PFSK-1 (cell line): ENCODE measurements at regions not wholly inside any gene's neighbourhood (a gene's known extent, or its start where the extent isn't known, plus 50 kb on each side); places are given as distances from the start of the nearest gene placed in this dataset.

ENCODE experiments used
- FOXP2 ChIP-seq: optimal IDR thresholded peaks from 2 replicates; pipeline ENCODE3; 2011; ENCODE audit warnings: borderline replicate concordance, control low read depth, inconsistent platforms; ENCODE audit not compliant: insufficient read depth; ENCODE audit errors: extremely low read length, extremely low read depth
- POLR2AphosphoS5 ChIP-seq: IDR thresholded peaks from 2 replicates; pipeline ENCODE4 v1.6.1; 2012; ENCODE audit warnings: low read depth, mild to moderate bottlenecking, control low read depth, low read length, moderate library complexity
- REST ChIP-seq, 2 experiments: IDR thresholded peaks; 2 replicates each; pipeline versions ENCODE4 v1.6.1 to v1.8.0; 2011 to 2012; ENCODE audit warnings: low read depth in 2 of 2, low read length in 2 of 2, control low read depth in 1 of 2, inconsistent platforms in 1 of 2, mild to moderate bottlenecking in 1 of 2, moderate library complexity in 1 of 2; ENCODE audit not compliant: insufficient read depth in 1 of 2
- SIN3A ChIP-seq: IDR thresholded peaks from 2 replicates; pipeline ENCODE4 v1.6.1; 2012; ENCODE audit warnings: mild to moderate bottlenecking, low read length, moderate library complexity, borderline replicate concordance; ENCODE audit not compliant: insufficient read depth
- TAF1 ChIP-seq: IDR thresholded peaks from 2 replicates; pipeline ENCODE4 v1.6.1; 2012; ENCODE audit warnings: low read length, control low read depth, borderline replicate concordance; ENCODE audit not compliant: insufficient read depth

- no peak for TF ChIP-seq FOXP2
- no peak for TF ChIP-seq REST (IDR thresholded peaks at IDR 0.05; ENCODE audit: insufficient read depth in 1 of 2, low read depth in 2 of 2, low read length in 2 of 2)
- TF ChIP-seq POLR2AphosphoS5: no peak
- TF ChIP-seq SIN3A: no peak
- no peak for TF ChIP-seq TAF1
These were observed 123.5 kb downstream of the THBS2 start for GRCh38 chr6:169130113-169130512.

DNA sequence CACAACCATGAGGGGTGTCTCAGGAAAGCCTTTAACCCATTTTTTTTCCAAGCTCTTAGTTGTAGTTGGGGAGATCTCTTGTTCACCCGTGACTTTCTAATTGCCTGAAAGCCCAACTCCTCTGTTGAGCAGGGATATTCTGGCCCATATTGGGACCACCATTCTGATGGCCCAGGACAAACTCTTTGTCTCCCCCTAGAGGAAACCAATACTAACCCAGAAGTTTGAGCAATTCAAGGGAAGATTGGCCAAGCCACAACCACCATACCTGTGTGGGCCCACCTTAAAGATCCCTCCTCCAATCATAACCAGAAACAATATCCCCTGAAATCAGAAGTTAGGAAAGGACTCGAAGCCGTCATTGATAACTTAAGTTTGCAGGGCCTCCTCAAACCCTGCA lies 132.6 kb downstream of the THBS2 start:
- TF ChIP-seq FOXP2 (no peak), SIN3A (no peak), REST (IDR thresholded peaks at IDR 0.05; ENCODE audit: insufficient read depth in 1 of 2, low read depth in 2 of 2, low read length in 2 of 2) (no peak), POLR2AphosphoS5 (no peak), TAF1 (no peak)

DNA sequence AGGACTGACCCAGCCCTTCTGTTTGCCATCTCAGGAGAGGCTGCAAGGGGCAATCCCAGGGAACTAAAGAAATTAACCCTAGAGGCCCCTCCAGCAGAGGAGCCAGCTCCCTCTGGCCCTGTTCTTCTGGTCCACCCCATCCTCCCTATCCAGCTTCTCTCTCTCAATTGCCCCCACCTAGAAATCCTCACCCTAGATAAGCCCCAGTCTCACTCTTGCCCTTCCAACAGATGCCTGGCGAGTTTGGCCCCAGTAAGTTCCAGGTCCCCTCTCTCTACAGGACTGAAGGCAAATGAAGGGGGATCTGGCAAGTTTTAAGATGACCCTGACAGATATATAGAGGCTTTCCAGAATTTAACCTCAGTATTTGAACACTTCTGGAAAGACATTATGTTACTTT lies 134.0 kb downstream of the THBS2 start:
- TF ChIP-seq TAF1: no peak
- no peak for TF ChIP-seq POLR2AphosphoS5
- TF ChIP-seq FOXP2: no peak
- no peak for TF ChIP-seq SIN3A
- TF ChIP-seq REST (IDR thresholded peaks at IDR 0.05; ENCODE audit: insufficient read depth in 1 of 2, low read depth in 2 of 2, low read length in 2 of 2): no peak

DNA sequence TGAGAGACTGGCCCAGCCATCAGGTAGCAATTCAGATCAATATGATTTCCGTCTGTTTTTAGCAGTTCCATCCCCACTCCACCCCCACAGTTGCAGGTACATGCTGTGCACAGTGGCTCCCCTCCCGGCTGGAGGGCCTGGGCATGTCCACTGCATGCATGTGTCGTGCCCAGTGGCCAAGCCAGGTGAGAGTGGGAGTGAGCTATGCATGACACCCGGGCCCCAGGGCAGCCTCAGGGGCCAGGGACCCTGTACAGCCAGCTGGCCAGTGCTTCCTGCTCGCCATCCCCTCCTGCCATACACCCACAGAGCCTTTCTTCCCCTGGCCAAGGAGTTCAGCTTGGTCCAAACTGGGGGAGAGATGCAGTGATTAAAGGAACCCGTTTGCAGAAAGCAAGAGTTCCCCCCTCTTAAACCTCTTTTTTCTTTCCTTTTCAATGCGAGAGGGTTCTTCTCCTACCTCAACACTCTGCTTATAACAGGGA lies 135.3 kb downstream of the THBS2 start:
- no peak for TF ChIP-seq SIN3A
- no peak for TF ChIP-seq POLR2AphosphoS5
- TF ChIP-seq TAF1: no peak
- no peak for TF ChIP-seq REST (IDR thresholded peaks at IDR 0.05; ENCODE audit: insufficient read depth in 1 of 2, low read depth in 2 of 2, low read length in 2 of 2)
- TF ChIP-seq FOXP2: no peak

- TF ChIP-seq FOXP2: no peak
These were observed 136.0 kb downstream of the THBS2 start for GRCh38 chr6:169117663-169118062.
